ENCODE measurements at regions not wholly inside any gene's neighbourhood (a gene's known extent, or its start where the extent isn't known, plus 50 kb on each side); places are given as distances from the start of the nearest gene placed in this dataset.
A peak's percentile ranks its signal among the peaks of the same experiment; 100 is the strongest.

DNA sequence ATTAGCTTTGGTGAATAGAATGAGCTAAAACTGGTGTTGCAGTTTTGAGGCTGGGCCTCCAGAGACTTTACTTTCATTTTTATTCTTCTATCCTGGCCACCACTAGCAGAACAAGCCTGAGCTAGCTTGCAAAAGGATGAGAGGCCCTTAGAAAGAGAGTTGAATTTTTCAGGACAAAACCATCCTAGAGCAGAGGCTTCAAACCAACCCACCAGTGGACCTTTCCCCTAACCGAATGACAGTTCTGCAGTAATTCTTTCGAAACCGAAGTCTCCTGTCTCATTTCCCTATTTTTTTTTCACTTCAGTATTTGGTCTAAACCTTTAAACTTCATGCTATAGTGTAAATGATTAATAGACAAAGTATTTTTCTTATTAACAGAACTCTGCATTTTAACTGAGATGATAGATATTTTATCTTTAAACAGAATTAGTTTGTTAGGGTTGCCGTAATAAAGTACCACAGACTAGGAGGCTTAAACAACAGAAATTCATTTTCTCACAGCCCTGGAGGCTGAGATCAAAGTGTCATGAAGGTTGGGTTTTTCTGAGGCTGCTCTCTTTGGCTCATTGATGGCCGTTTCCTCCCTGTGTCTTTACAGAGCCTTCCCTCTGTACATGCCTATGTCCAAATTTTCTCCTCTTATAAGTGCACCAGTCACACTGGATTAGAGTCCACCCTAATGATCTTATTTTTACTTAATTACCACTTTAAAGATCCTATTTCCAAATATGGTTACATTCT is 80.6 kb upstream of the PAK5 start:
- no peak for DNase-seq

DNA sequence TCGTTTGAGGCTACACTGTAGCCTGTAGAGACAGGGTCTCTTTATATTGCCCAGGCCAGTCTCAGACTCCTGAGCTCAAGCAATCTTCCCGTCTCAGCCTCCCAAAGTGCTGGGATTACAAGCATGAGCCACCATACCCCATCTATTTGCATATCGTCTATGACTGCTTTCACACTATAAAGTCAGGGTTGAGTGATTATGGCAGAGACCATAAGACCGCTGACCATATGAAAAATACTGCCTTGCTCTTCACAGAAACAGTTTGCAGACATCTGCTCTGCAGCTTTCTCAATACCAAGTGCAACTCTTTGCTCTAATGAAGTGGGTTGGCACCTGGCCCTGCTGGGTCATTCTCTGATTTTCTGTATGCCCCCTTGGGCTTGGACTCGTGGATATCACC is 79.5 kb upstream of the PAK5 start:
- DNase-seq = no peak

DNA sequence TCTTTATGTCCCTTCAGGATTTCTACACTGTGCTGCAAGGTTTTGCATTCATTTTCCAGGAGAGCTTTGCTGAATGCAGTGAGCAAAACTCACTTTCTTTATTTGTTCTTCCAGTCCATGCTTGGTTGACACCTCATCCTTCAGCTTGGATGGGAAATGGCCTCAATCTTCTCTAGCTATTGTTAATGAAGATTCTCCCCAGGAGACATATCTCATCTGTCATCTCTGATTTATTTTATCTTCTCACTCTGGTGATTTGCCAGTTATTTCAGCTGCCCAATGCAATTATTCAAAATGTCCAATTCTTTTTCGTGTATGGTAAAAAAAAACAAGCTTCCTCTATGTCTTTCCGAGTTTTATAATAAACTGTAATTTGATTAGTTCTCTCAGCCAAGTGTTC is 77.9 kb upstream of the PAK5 start:
- DNase-seq = no peak

DNA sequence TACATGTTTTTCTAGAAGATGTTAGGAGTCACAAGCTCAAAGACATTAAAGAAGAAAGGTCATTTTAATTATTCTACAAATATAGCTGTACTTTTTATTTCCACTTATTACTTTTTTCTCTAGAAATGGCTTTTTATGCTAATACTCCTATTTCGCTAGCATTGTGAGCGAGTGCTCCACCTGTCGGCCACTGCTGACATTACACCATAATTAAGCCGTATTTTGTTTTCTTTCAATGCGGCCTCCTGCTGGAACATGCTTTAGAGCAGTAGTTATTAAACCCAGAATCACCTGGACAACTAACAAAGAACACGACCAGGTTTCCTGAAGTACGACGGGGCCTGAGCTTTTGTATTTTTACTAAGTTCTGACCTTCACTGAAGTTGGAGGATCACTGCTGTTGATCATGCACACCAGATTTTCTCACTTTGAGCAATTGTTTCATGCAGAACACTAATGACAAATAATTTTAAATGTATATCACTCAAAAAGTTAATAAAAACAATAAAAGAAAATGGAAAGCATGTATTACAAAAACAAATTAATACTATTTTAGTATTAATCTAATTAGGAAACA is 74.1 kb upstream of the PAK5 start:
- DNase-seq = peak; percentile 61

DNA sequence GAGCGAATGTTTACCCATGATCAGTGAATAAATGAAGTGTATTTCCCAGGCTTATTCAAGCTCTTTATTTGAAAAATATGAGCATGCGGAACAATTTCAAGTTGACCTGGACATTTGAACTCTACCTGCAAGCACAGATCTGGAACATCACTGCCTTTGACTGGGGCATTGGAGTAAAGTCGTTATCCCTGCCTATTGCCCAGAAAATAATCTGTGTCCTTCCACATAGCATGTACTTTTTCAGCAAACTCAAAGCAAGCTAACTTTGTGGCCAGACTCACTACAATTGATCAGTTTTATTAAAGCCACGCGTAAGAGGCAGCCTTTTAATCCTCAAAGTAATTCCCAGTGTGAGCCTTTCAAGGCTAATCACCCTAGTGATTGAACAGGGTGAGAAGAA is 73.4 kb upstream of the PAK5 start:
- DNase-seq = no peak

DNA sequence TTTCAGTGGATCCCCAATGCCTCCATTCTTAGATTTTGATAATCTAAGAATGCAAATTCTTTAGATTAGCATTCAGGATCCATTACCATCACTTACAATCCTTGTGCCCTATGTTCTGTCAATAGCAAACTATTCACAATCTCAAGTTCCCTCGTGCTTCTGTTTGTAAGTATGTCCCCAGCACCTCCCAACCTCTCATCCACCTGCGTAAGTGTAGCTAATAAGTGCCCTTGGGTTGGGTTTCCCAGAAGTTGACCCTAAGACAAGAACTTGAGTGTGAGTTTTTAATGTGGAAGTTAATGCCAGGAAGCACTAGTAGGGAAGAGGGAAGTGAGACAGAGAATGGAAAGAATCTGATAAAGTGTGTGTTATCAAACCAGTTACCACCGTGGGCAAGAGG is 72.6 kb upstream of the PAK5 start:
- DNase-seq = no peak

DNA sequence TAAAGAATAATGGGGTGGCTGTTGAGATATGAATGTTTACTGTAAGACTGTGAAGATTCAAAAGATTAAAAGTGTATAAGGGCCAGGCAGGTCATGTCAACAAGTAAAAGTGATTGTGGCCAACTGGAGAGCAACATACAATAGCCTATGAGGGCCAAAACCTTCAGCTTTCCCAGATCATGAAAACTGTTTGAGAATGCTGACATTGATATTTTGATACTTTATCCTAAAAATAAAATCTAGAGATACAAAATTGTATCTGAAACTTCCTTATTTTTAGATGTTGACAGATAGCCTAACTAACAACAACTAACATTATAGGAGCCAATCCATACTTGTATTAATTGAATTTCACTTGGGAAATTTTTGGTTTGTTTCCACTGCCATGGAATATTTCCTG is 70.3 kb upstream of the PAK5 start:
- no peak for DNase-seq

DNA sequence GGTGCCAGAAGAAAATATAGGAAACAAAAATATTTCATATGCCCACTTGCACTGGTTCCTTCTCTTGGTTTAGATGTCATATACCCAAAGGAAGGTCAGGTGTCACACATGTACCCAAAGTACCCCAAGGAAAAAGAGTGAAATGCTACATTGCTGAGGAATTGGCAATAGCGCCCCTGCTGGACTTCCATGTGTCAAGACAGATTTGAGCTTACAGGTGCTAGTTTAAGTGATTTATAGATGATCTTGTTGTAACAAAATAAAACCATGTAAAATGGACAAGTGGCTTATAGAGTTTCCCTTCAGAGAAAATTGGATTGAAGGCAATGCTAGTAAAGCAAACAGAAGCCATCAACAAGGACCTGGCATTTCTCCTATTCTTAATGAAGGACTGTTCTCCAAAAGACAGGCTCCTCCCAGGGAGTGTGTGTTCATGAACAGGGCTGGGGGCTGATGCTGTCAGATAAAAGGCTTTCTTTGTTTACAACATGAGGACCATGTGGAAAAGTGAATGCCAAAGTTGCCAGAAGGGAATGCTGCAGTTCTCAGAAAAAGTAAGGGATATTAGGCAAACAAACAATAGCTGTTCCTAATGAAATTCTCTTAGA is 64.3 kb upstream of the PAK5 start:
- DNase-seq = peak; percentile 35

DNA sequence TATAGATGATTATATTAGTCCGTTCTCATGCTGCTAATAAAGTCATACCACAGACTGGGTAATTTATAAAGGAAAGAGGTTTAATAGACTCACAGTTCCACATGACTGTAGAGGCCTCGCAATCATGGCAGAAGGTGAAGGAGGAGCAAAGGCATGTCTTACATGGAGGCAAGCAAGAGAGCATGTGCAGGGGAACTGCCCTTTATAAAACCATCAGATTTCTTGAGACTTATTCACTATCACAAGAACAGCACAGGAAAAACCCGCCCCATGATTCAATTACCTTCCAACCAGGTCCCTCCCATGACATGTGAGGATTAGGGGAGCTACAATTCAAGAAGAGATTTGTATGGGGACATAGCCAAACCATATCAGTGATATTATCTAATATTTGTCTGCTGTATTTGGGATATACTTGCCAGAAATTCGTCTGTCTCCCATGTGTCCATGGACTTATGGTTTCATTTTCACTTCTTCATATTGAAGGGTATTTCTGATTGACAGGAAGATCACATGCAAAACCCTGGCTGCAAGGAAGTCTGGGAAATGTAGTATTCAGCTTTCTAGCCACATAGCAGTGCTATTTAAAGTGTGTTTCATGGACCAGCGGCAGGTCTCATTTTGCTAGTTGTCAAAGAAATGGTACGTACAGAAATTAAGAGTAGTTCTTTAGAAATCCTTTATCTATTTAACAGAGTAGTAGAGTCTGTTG is 50.5 kb upstream of the PAK5 start:
- DNase-seq = peak; percentile 64
